ENCODE measurements at regions not wholly inside any gene's neighbourhood (a gene's known extent, or its start where the extent isn't known, plus 50 kb on each side); places are given as distances from the start of the nearest gene placed in this dataset.
"Not testable (repeated sequence)": the region's sequence is repeated elsewhere in the genome, so short reads cannot be mapped to it uniquely, and the experiment has no call there.

DNA sequence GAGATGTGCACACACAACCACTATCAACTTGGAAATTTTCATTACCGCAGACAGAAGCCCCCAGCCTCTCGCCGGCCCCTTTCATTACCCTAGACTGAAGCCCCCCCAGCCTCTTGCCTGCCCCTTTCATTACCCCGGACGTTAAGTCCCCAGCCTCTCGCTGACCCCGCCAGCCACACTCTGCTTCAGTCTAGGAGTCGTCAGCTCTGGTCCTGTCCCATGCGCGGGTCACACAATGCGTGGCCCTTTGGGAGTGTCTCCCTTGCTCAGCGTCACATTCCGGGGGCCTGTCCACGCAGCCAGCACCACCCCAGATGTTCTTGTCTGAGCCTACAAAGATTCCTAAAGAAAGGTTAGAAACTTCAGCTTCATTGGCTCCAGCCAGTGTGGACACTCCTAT, 157.7 kb downstream of the LAT start:
- TF ChIP-seq, protein P1, sequence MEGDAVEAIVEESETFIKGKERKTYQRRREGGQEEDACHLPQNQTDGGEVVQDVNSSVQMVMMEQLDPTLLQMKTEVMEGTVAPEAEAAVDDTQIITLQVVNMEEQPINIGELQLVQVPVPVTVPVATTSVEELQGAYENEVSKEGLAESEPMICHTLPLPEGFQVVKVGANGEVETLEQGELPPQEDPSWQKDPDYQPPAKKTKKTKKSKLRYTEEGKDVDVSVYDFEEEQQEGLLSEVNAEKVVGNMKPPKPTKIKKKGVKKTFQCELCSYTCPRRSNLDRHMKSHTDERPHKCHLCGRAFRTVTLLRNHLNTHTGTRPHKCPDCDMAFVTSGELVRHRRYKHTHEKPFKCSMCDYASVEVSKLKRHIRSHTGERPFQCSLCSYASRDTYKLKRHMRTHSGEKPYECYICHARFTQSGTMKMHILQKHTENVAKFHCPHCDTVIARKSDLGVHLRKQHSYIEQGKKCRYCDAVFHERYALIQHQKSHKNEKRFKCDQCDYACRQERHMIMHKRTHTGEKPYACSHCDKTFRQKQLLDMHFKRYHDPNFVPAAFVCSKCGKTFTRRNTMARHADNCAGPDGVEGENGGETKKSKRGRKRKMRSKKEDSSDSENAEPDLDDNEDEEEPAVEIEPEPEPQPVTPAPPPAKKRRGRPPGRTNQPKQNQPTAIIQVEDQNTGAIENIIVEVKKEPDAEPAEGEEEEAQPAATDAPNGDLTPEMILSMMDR (IDR thresholded peaks at IDR 0.05): not testable (repeated sequence)
- TF ChIP-seq POLR2A (IDR thresholded peaks at IDR 0.05): not testable (repeated sequence)

All from tibial nerve (tissue), 3 donors.